SK-N-SH (cell line): ENCODE measurements at regions not wholly inside any gene's neighbourhood (a gene's known extent, or its start where the extent isn't known, plus 50 kb on each side); places are given as distances from the start of the nearest gene placed in this dataset.

Experiments used
- CTCF ChIP-seq: fragments of 200-600 bp; sonication (generic); IDR thresholded peaks from 2 replicates; pipeline ENCODE4 v1.6.1; 2017; ENCODE audit warnings: antibody characterized with exemption, mild to moderate bottlenecking, moderate library complexity
- EZH2phosphoT487 ChIP-seq: fragments of 200-600 bp; sonication (generic); IDR thresholded peaks from 2 replicates; pipeline ENCODE4 v1.6.1; 2017; ENCODE audit warnings: low read depth, mixed run types, mild to moderate bottlenecking, antibody characterized with exemption, moderate library complexity, borderline replicate concordance
- GABPA ChIP-seq: IDR thresholded peaks from 2 replicates; pipeline ENCODE4 v1.4.0; 2012; ENCODE audit warnings: low read depth, mild to moderate bottlenecking
- MAX ChIP-seq: IDR thresholded peaks from 2 replicates; pipeline ENCODE4 v1.4.0; 2012; ENCODE audit warnings: low read depth
- MEF2A ChIP-seq: IDR thresholded peaks from 2 replicates; pipeline ENCODE4 v1.4.0; 2012; ENCODE audit warnings: low read depth, borderline replicate concordance
- NFIC ChIP-seq: IDR thresholded peaks from 2 replicates; pipeline ENCODE4 v1.4.0; 2012; ENCODE audit warnings: borderline replicate concordance
- NRF1 ChIP-seq: IDR thresholded peaks from 2 replicates; pipeline ENCODE4 v1.6.1; 2012; ENCODE audit warnings: low read depth, mild to moderate bottlenecking, low read length
- POLR2AphosphoS5 ChIP-seq: IDR thresholded peaks from 2 replicates; pipeline ENCODE4 v1.6.1; 2012; ENCODE audit warnings: low read depth, low read length
- SMC3 ChIP-seq: IDR thresholded peaks from 2 replicates; pipeline ENCODE4 v1.6.1; 2012; ENCODE audit warnings: low read depth, low read length, improper control_type of control experiment
- YY1 ChIP-seq: IDR thresholded peaks from 2 replicates; pipeline ENCODE4 v1.4.0; 2012; ENCODE audit warnings: low read depth, mild to moderate bottlenecking
- ZBTB33 ChIP-seq: IDR thresholded peaks from 2 replicates; pipeline ENCODE4 v1.4.0; 2012; ENCODE audit warnings: low read depth, borderline replicate concordance

GRCh38 chr7:110010359-110010758 lies 1080.6 kb upstream of the LRRN3 start:
- TF ChIP-seq POLR2AphosphoS5: no peak
- no peak for TF ChIP-seq NFIC
- TF ChIP-seq MEF2A: no peak
- no peak for TF ChIP-seq MAX
- no peak for TF ChIP-seq NRF1
- no peak for TF ChIP-seq CTCF
- no peak for TF ChIP-seq YY1
- no peak for TF ChIP-seq ZBTB33
- TF ChIP-seq SMC3: no peak
- no peak for TF ChIP-seq GABPA
- TF ChIP-seq EZH2phosphoT487: no peak
